Stomach (tissue), 4 donors: ENCODE measurements at regions not wholly inside any gene's neighbourhood (a gene's known extent, or its start where the extent isn't known, plus 50 kb on each side); places are given as distances from the start of the nearest gene placed in this dataset.

Experiments used
- POLR2A ChIP-seq, 4 donors: fragments of 450-650 bp; IDR thresholded peaks; one replicate each; pipeline ENCODE4 v1.6.1; 2016; ENCODE audit warnings: antibody characterized with exemption in 4 of 4, control low read depth in 2 of 4, mild to moderate bottlenecking in 1 of 4, moderate library complexity in 1 of 4
- POLR2AphosphoS5 ChIP-seq, 3 donors: sonication (generic); formaldehyde crosslinking; IDR thresholded peaks; one replicate each; pipeline ENCODE4 v1.6.1; 2016; ENCODE audit warnings: antibody characterized with exemption in 3 of 3
- TF ChIP-seq, protein P1 (sequence below), 7 experiments: fragments of 450-650 bp in 4 of 7; fragments of 200-600 bp in 3 of 7; sonication (generic) in 3 of 7; IDR thresholded peaks; one replicate each; pipeline ENCODE4 v1.5.1; 2016 to 2019; ENCODE audit warnings: antibody characterized with exemption in 7 of 7, control low read depth in 2 of 7, mild to moderate bottlenecking in 1 of 7

DNA sequence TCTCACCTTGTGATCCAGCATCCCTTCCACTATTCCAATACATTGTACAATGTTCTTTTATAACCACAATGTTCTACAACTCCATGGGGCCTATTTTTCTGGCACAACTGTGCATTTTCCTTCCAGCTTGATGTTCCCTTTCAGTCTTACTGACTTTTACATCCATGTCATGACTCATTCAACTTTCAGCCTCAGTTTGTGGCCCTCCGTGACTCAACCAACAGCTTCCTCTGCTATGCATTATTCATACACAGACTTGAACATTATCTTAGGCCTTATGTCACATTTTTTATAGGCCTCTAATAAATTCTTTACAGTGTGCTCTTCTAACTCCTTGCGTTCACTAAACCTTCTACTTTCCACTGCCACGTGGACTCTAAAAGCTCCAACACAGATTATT is 119.4 kb upstream of the PRMT6 start:
- TF ChIP-seq POLR2AphosphoS5 (IDR thresholded peaks at IDR 0.05) (no peak), POLR2A (IDR thresholded peaks at IDR 0.05) (no peak)
- TF ChIP-seq, protein P1, sequence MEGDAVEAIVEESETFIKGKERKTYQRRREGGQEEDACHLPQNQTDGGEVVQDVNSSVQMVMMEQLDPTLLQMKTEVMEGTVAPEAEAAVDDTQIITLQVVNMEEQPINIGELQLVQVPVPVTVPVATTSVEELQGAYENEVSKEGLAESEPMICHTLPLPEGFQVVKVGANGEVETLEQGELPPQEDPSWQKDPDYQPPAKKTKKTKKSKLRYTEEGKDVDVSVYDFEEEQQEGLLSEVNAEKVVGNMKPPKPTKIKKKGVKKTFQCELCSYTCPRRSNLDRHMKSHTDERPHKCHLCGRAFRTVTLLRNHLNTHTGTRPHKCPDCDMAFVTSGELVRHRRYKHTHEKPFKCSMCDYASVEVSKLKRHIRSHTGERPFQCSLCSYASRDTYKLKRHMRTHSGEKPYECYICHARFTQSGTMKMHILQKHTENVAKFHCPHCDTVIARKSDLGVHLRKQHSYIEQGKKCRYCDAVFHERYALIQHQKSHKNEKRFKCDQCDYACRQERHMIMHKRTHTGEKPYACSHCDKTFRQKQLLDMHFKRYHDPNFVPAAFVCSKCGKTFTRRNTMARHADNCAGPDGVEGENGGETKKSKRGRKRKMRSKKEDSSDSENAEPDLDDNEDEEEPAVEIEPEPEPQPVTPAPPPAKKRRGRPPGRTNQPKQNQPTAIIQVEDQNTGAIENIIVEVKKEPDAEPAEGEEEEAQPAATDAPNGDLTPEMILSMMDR (IDR thresholded peaks at IDR 0.05), result no peak
